ENCODE measurements at regions not wholly inside any gene's neighbourhood (a gene's known extent, or its start where the extent isn't known, plus 50 kb on each side); places are given as distances from the start of the nearest gene placed in this dataset.

DNA sequence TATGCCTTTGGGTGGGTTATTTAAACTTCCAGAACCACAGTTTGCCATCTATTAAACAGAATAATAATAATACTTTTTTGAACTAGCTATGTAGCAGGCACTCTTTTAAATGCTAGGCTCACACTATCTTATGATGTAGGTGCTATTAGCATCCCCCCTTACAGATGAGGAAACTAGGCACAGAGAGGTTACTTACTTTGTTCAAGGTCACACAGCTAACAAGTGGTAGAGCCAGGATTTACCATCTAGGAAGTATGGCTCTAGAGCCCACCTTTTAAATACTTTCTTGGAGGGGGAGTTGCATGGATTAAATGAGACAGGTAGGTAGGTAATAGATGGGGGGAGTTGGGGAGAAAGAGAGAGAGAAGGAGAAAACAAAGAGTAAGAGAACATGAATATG lies 95.3 kb upstream of the NR3C1 start:
- TF ChIP-seq, protein P1, sequence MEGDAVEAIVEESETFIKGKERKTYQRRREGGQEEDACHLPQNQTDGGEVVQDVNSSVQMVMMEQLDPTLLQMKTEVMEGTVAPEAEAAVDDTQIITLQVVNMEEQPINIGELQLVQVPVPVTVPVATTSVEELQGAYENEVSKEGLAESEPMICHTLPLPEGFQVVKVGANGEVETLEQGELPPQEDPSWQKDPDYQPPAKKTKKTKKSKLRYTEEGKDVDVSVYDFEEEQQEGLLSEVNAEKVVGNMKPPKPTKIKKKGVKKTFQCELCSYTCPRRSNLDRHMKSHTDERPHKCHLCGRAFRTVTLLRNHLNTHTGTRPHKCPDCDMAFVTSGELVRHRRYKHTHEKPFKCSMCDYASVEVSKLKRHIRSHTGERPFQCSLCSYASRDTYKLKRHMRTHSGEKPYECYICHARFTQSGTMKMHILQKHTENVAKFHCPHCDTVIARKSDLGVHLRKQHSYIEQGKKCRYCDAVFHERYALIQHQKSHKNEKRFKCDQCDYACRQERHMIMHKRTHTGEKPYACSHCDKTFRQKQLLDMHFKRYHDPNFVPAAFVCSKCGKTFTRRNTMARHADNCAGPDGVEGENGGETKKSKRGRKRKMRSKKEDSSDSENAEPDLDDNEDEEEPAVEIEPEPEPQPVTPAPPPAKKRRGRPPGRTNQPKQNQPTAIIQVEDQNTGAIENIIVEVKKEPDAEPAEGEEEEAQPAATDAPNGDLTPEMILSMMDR (conservative IDR thresholded peaks at IDR 0.05; ENCODE audit: low read depth, low read length): no peak
- TF ChIP-seq EZH2 (IDR thresholded peaks at IDR 0.05; ENCODE audit: borderline replicate concordance, low read depth, low read length, poor library complexity, severe bottlenecking): no peak
